Fibroblast of villous mesenchyme (primary cell): ENCODE measurements at regions not wholly inside any gene's neighbourhood (a gene's known extent, or its start where the extent isn't known, plus 50 kb on each side); places are given as distances from the start of the nearest gene placed in this dataset.

Experiments used
- DNase-seq: peaks from one replicate; pipeline ENCODE4 v3.0.0-alpha.2; 2010; ENCODE audit warnings: low read depth
- H3K4me3 ChIP-seq: 2 replicates; pipeline ENCODE4 v1.5.1; 2011; ENCODE audit warnings: low read depth, mild to moderate bottlenecking, low read length
- CTCF ChIP-seq: IDR thresholded peaks from 2 replicates; pipeline ENCODE4 v1.5.1; 2012; ENCODE audit warnings: low read depth, mild to moderate bottlenecking, low read length; ENCODE audit not compliant: insufficient read depth

DNA sequence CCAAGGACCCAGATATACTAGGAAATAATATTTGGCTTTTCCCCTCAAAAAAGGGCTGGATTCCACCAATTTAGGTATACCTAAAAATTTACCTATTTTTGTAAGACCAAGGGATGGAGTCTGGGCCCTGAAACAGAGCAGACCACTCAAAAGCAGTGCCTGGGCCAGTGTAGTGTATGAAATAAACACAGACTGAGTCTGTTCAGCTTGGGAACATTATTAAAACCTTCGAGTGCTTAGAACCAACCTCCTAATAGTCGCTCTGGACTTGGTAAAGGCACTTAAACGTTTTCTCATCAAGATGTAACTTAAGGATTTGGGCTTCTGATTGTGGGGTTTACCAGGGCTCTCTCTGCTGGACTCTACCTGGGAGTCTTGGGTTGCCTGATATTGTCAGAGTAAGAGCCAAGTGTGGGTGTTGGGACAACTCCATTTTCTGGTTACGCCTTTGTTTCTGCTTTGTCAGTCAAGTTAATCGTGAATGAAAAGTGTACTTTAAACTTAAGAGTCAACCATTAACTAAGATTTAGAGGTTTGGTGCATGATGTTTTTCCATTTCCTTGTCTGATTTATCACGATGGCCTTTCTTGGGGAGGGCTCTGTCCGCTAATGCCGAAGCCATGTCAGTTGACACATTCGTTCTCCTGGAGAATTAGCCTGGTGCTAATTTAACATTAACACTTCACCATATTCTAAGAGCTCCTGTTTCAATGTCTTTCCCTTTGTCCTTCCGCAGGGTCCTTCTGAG lies 221.0 kb upstream of the TPM1 start:
- no peak for DNase-seq
- no peak overlapping the region for H3K4me3 ChIP-seq
- no peak for TF ChIP-seq CTCF

DNA sequence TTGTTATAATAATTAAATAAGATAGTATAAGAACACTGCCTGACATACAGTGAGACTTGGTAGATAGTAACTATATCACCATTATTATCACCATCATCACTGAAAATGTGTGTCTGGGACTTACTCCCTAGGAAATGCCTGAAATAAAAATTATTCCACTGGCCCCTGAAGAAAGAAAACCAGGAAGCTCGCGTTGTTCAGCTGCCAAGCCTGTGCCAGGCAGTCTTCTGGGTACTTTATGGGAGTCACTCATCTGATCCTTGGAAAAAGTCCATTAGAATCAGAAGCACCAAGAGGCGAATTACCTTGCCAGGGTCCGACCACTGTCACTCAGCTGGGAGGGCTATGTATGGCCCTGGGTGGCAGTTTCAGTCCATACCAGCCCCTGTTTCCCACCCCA lies 220.3 kb upstream of the TPM1 start:
- no peak for TF ChIP-seq CTCF
- H3K4me3 ChIP-seq, result no peak overlapping the region
- DNase-seq, result no peak

DNA sequence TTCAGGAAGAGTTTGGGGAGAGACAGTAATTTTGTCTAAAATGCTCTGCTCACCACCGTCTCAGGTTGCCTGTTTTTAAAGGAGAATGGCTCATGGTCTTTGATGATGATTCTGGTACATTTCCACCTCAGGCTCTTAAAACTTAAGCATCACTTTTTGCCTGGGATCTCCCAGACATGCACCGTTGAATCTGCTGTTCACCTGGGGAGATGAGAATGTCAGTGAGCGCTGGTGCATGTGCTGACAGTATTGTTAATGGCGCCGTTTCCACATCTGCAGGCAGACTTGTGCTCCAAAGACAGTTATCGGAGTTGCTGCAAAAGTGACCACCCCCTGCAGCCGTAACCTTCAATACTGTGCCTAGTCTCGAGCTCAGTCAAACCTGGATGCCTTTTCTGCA lies 219.0 kb upstream of the TPM1 start:
- TF ChIP-seq CTCF, result no peak
- no peak overlapping the region for H3K4me3 ChIP-seq
- DNase-seq, result no peak

DNA sequence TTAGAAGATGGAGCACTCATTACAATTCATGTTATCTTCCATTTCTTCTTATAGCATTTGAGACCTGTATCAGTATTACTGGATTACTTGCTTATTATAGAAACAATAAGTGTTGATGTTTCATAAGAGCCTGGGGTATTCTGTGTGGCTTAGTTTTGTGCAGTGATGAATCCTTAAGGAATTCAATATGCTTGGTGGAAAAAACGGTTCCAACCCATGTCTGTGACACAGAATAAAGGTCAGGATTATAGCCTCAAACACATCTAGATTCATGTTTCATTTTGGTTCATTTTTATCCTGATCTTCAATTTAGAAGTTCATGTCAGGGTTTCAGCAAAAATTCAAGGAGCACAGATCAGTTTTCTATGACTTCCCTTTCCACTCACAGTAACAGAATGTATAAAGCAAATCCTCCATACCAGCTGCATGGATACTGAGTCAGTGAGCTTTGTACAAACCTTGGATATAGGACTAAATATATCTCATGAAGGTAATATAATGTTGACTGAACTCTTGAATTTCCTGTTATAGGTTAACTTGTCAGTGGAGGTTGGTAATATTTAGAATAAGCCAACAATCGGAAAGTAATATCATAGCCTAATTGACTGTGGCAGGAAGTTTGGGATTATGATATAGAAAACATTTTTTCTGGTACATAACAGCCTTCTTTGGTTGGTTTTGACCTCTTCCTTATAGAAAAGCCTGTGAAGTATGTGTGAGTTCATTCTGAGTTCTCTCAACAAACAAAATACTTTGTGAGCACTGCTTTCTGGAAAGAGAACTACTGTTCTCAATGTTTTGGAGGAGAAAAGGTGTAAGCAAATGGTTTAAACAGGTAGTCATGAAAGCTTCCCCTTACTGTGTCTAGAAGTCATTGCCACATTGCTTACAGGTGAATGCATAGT lies 218.2 kb upstream of the TPM1 start:
- DNase-seq, result peak; percentile 69

GRCh38 chr15:62825191-62825590 lies 217.4 kb upstream of the TPM1 start:
- DNase-seq, result no peak
- no peak overlapping the region for H3K4me3 ChIP-seq
- TF ChIP-seq CTCF, result no peak

More for the DNA sequence above, 218.2 kb upstream of the TPM1 start:
- no peak overlapping the region for H3K4me3 ChIP-seq
- no peak for TF ChIP-seq CTCF

DNA sequence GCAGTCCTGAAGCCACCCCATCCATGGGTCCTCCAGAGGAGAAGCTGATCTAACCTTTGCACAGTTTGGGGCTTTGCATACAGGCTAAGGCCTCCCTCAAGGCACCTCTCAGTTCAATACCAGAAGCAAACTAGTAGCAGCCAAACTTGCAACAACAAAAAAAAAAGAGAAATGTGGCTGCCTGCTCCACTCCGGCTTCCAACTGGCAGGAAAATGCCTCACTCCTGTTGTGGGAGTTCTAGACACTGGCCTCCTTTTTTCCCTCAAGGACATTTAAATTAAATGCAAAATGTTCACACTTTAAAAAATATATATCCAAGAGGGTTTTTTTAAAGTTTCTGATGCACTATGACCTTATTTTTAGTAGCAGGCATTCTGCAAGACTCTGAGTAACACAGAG lies 216.0 kb upstream of the TPM1 start:
- no peak for DNase-seq
- TF ChIP-seq CTCF, result no peak
- no peak overlapping the region for H3K4me3 ChIP-seq
